A673 (cell line): ENCODE measurements at regions not wholly inside any gene's neighbourhood (a gene's known extent, or its start where the extent isn't known, plus 50 kb on each side); places are given as distances from the start of the nearest gene placed in this dataset.
"Not testable (repeated sequence)": the region's sequence is repeated elsewhere in the genome, so short reads cannot be mapped to it uniquely, and the experiment has no call there.

ENCODE experiments used
- BruUV-seq: library from RNA; stranded (reverse); fragments of 400-500 nt; replicated peaks from 2 replicates; lab custom pipeline; 2021; lab: Mats Ljungman, UMichigan
- CTCF ChIA-PET: fragments of 300-600 bp; sonication (Branson Sonifier 250); formaldehyde crosslinking; loops from one replicate; lab custom pipeline; 2022; ENCODE audit warnings: antibody characterized with exemption; lab: Charles Lee
- POLR2A ChIA-PET: fragments of 300-600 bp; sonication (Branson Sonifier 250); formaldehyde crosslinking; loops from one replicate; lab custom pipeline; 2022; ENCODE audit warnings: antibody characterized with exemption; ENCODE audit not compliant: low non-redundant PET; lab: Charles Lee
- DNase-seq: peaks from one replicate; pipeline ENCODE4 v3.0.0-alpha.2; 2015; ENCODE audit warnings: low spot score
- H3K27ac ChIP-seq: fragments of 200-600 bp; sonication (generic); 2 replicates; pipeline ENCODE4 v1.5.1; 2016; ENCODE audit warnings: mixed run types, low read depth, mild to moderate bottlenecking, mixed read lengths, antibody characterized with exemption, low read length; ENCODE audit not compliant: poor library complexity, severe bottlenecking
- H3K27me3 ChIP-seq: fragments of 200-600 bp; sonication (generic); replicated peaks from 2 replicates; pipeline ENCODE4 v1.6.1; 2017; ENCODE audit warnings: mixed run types, low read depth, mild to moderate bottlenecking, mixed read lengths, antibody characterized with exemption, low read length; ENCODE audit not compliant: insufficient read depth, poor library complexity
- H3K36me3 ChIP-seq: fragments of 200-600 bp; sonication (generic); 2 replicates; pipeline ENCODE4 v1.6.1; 2016; ENCODE audit warnings: mixed run types, mild to moderate bottlenecking, mixed read lengths, antibody characterized with exemption, low read length; ENCODE audit not compliant: insufficient read depth, poor library complexity, severe bottlenecking
- H3K4me1 ChIP-seq: fragments of 200-600 bp; sonication (generic); 2 replicates; pipeline ENCODE4 v1.6.1; 2017; ENCODE audit warnings: mixed run types, mild to moderate bottlenecking, mixed read lengths, antibody characterized with exemption, low read length; ENCODE audit not compliant: insufficient read depth, poor library complexity, severe bottlenecking
- H3K4me3 ChIP-seq: fragments of 200-600 bp; sonication (generic); 2 replicates; pipeline ENCODE4 v1.5.1; 2016; ENCODE audit warnings: low read depth, mixed run types, mild to moderate bottlenecking, mixed read lengths, low read length; ENCODE audit not compliant: poor library complexity, severe bottlenecking
- H3K9me3 ChIP-seq: fragments of 200-600 bp; sonication (generic); 2 replicates; pipeline ENCODE4 v1.6.1; 2016; ENCODE audit warnings: mixed run types, low read depth, mild to moderate bottlenecking, mixed read lengths, antibody characterized with exemption, low read length; ENCODE audit not compliant: poor library complexity, severe bottlenecking
- CTCF ChIP-seq: fragments of 300-800, 200-600 bp; sonication (generic); conservative IDR thresholded peaks from 2 replicates; pipeline ENCODE4 v1.5.1; 2017; ENCODE audit warnings: low read depth, mild to moderate bottlenecking, antibody characterized with exemption, low read length, moderate library complexity, mixed read lengths
- EZH2 ChIP-seq: fragments of 200-600 bp; sonication (generic); IDR thresholded peaks from 2 replicates; pipeline ENCODE4 v1.6.1; 2017; ENCODE audit warnings: borderline replicate concordance, low read depth, mild to moderate bottlenecking, mixed read lengths, antibody characterized with exemption, low read length; ENCODE audit not compliant: poor library complexity, severe bottlenecking
- intact Hi-C: fragments of 100-400 bp; cut with micrococcal nuclease; formaldehyde crosslinking; loops from one replicate; pipeline ENCODE4 v1.10.0; 2022; ENCODE audit not compliant: unreplicated experiment

DNA sequence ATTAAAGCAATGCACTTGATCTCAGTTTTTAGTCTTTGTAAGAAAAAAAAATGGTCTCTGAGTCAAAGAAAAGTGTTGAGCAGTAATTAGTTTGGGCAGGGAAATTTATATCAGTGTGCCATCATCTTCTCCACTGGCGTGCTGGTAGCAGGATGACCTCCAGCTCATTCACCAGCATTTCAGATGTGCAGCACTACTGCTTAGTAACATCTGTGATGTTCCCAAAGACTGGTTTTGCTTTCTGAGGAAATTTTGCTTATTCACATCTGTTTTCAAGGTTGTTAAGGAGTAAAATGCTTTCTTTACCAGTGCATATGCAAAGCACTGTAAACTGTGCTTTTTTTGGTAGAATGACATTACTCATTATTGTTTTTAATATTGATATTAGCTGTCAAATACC lies 540.4 kb downstream of the TRAM1L1 start:
- DNase-seq = no peak
- BruUV-seq = no TSS peak
- intact Hi-C loops = no loop called here
- CTCF ChIA-PET = no interaction called here
- Histone ChIP-seq H3K27ac (no peak overlapping the region), H3K4me1 (no peaks in the 10 kb centered on the region), H3K9me3 (no peaks in the 10 kb centered on the region), H3K36me3 (no peaks in the 10 kb centered on the region), H3K4me3 (no peak overlapping the region), H3K27me3 (no peaks in the 10 kb centered on the region)
- TF ChIP-seq EZH2 = no peak
- POLR2A ChIA-PET = no interaction called here

DNA sequence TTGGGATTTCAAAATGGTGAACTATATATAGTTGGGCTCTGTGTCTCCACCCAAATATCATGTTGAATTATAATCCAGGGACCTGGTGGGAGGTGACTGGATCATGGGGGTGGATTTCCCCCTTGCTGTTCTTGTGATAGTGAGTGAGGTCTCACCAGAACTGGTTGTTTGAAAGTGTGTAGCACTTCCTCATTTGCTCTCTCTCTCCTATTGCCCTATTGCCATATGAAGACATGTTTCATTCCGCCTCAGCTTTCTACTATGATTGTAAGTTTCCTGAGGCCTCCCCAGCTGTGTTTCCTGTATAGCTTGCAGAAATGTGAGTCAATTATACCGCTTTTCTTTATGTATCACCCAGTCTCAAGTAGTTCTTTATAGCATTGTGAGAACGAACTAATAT lies 545.6 kb downstream of the TRAM1L1 start:
- H3K27ac ChIP-seq = no peak overlapping the region
- H3K36me3 ChIP-seq = no peaks in the 10 kb centered on the region
- BruUV-seq = no TSS peak
- intact Hi-C loops = loop anchor here (10.0 kb wide), 1 partner anchor 185 kb away; no protein-coding TSS in a partner anchor
- H3K9me3 ChIP-seq = no peaks in the 10 kb centered on the region
- DNase-seq = no peak
- CTCF ChIA-PET = no interaction called here
- POLR2A ChIA-PET = no interaction called here
- peaks cover 5% of the 10 kb centered on the region for H3K4me1 ChIP-seq
- H3K27me3 ChIP-seq = no peaks in the 10 kb centered on the region
- TF ChIP-seq EZH2 (no peak), CTCF (no peak)
- no peak overlapping the region for H3K4me3 ChIP-seq

GRCh38 chr4:116537828-116538227 lies 547.5 kb downstream of the TRAM1L1 start:
- Histone ChIP-seq H3K4me3 (no peak overlapping the region), H3K9me3 (no peaks in the 10 kb centered on the region), H3K4me1 (peaks cover 9% of the 10 kb centered on the region), H3K27ac (no peak overlapping the region), H3K27me3 (no peaks in the 10 kb centered on the region), H3K36me3 (no peaks in the 10 kb centered on the region)
- intact Hi-C loops = loop anchor here (10.0 kb wide), 1 partner anchor 183 kb away; no protein-coding TSS in a partner anchor
- ChIA-PET POLR2A (no interaction called here), CTCF (no interaction called here)
- TF ChIP-seq EZH2 (no peak), CTCF (no peak)
- no peak for DNase-seq
- BruUV-seq = no TSS peak

DNA sequence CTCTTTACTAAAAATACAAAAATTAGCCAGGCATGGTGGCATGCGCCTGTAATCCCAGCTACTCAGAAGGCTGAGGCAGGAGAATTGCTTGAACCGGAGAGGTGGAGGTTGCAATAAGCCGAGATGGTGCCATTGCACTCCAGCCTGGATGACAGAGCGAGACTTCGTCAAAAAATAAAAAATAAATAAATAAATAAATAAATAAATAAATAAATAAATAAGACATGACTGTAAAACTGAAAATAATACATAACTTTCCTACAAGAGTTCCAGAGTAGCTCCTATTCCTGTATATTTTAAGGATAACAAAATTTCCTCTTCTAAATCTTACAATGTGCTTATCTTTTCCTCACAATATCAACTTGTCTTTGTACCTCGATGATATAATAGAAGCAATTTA lies 549.4 kb downstream of the TRAM1L1 start:
- H3K27me3 ChIP-seq, DNase-seq, H3K36me3 ChIP-seq, H3K9me3 ChIP-seq, H3K27ac ChIP-seq, H3K4me3 ChIP-seq, BruUV-seq, POLR2A ChIA-PET, CTCF ChIA-PET: not testable (repeated sequence)
- intact Hi-C loops = loop anchor here (10.0 kb wide), 1 partner anchor 181 kb away; no protein-coding TSS in a partner anchor
- peaks cover 20% of the 10 kb centered on the region for H3K4me1 ChIP-seq
